Small intestine (tissue), 7 donors: ENCODE measurements at regions not wholly inside any gene's neighbourhood (a gene's known extent, or its start where the extent isn't known, plus 50 kb on each side); places are given as distances from the start of the nearest gene placed in this dataset.

Source experiments
- DNase-seq, 2 donors: peaks; one replicate each; pipeline versions ENCODE4 v3.0.0 to v3.0.0-alpha.2; 2013
- FAIRE-seq: peaks from 2 replicates; lab custom pipeline; 2012; peaks lifted over from hg19 to GRCh38; lab: Jason Lieb, UNC
- H3K27ac ChIP-seq, 3 donors: one replicate each; pipeline ENCODE4 v1.5.1; 2013; ENCODE audit warnings: low read length in 2 of 3, mild to moderate bottlenecking in 2 of 3, control low read depth in 1 of 3, inconsistent platforms in 1 of 3, low read depth in 1 of 3, moderate library complexity in 1 of 3
- H3K27me3 ChIP-seq, 3 donors: one replicate each; pipeline ENCODE4 v1.6.1; 2013; ENCODE audit warnings: low read length in 3 of 3, inconsistent platforms in 1 of 3; ENCODE audit not compliant: control insufficient read depth in 3 of 3, insufficient read depth in 3 of 3
- H3K36me3 ChIP-seq, 3 donors: one replicate each; pipeline ENCODE4 v1.6.1; 2013; ENCODE audit warnings: low read length in 3 of 3, inconsistent platforms in 1 of 3, low read depth in 1 of 3, mild to moderate bottlenecking in 1 of 3, moderate library complexity in 1 of 3; ENCODE audit not compliant: control insufficient read depth in 3 of 3, insufficient read depth in 2 of 3
- H3K4me1 ChIP-seq, 3 donors: one replicate each; pipeline ENCODE4 v1.6.1; 2013; ENCODE audit warnings: low read length in 2 of 3, inconsistent platforms in 1 of 3, low read depth in 1 of 3, mild to moderate bottlenecking in 1 of 3, moderate library complexity in 1 of 3; ENCODE audit not compliant: control insufficient read depth in 3 of 3, insufficient read depth in 2 of 3
- H3K4me3 ChIP-seq, 3 donors: one replicate each; pipeline ENCODE4 v1.5.1; 2013; ENCODE audit warnings: low read length in 3 of 3, control low read depth in 1 of 3, inconsistent platforms in 1 of 3, low read depth in 1 of 3, mild to moderate bottlenecking in 1 of 3, moderate library complexity in 1 of 3
- H3K9me3 ChIP-seq, 2 donors: one replicate each; pipeline ENCODE4 v1.6.1; 2013; ENCODE audit warnings: low read depth in 1 of 2, low read length in 1 of 2; ENCODE audit not compliant: control insufficient read depth in 2 of 2, insufficient read depth in 1 of 2
- WGBS, 3 donors: extraction: QIAGEN DNeasy Blood & Tissue Kit; methylation state at CpG; one replicate each; pipeline ENCODE4 v1.1.7; 2013; 5-methylcytosine and 5-hydroxymethylcytosine counted together
- donor health status: healthy with polysubstance abuse.
- donor health status: control.
- donor health status: control.
- donor health status: Bipolar disorder and iron deficiency.
- donor health status: healthy.

DNA sequence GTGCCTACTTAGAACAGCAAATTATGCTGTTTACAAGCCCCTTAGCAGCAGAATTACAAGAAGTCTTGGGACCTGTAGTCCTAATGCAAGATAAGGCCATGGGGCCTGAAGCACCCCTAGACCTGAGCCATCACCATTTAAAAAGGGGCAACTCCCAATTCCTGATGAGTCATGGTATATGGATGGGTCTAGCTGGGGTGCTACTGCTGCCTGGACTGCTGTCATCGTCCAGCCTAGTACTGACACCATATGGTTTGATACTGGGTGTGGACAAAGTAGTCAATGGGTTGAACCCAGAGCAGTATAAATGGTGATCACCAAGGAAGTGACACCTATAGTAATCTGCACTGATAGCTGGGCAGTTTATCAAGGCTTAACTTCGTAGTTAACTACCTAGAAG, 450.0 kb downstream of the IPMK start:
- 62 to 66% (median 64%) methylated on average over 2 of the region's 2 CpGs for WGBS, 3 donors
- no peak overlapping the region for H3K4me3 ChIP-seq
- H3K27ac ChIP-seq: no peak overlapping the region
- H3K9me3 ChIP-seq: no peaks in the 10 kb centered on the region
- no peak for DNase-seq
- no peaks in the 10 kb centered on the region for H3K27me3 ChIP-seq
- peaks cover 0 to 13% (median 0%) of the 10 kb centered on the region in 3 donors for H3K4me1 ChIP-seq
- no peaks in the 10 kb centered on the region for H3K36me3 ChIP-seq
- FAIRE-seq: no peak

DNA sequence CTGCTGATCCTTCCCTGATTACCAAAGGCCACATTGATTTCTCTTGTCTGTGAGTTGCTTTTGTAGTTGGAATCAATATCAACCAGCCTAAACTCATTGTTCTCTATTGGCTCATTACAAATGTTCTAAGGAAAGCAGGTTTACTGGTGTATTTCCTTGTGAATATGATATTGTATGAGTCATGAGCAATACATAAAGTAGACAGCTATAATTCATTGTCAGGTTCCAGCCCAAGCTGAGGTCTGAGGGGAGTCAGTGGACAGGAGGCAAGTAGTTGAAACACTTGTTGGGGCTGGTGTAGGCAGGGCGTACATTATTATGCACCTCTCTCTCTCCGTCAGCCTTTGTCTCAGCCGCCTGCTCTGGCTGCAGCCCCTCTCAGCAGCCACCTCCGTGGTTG, 451.7 kb downstream of the IPMK start:
- DNase-seq (no peak), FAIRE-seq (no peak)
- WGBS, 3 donors: 53 to 82% (median 65%) methylated on average over 4 of the region's 4 CpGs
- H3K4me3 ChIP-seq: no peak overlapping the region
- no peaks in the 10 kb centered on the region for H3K36me3 ChIP-seq
- H3K27me3 ChIP-seq: no peaks in the 10 kb centered on the region
- H3K9me3 ChIP-seq: no peaks in the 10 kb centered on the region
- H3K27ac ChIP-seq: no peak overlapping the region
- no peaks in the 10 kb centered on the region for H3K4me1 ChIP-seq

DNA sequence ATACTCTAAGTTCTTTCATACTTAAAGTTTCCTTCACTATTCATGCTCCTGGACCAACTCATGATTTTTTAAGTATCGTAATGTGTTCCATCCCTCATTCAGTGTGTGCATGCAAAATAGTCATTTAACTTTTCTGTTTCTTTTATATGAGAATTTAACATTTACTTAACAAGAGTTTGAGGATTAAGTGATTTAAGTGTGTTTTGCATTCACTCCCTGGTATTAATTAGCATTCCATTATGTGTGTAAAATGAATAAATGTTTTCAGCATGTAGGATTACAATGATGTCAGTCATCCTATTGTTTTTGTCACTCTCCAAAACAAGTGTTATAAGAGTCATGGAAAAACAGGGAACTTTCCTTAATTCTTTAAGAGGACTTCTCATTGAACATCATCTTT, 457.7 kb downstream of the IPMK start:
- H3K27me3 ChIP-seq: no peaks in the 10 kb centered on the region
- no peaks in the 10 kb centered on the region for H3K4me1 ChIP-seq
- WGBS, 3 donors: 91 to 92% (median 92%) methylated on average over 1 of the region's 1 CpG
- H3K27ac ChIP-seq: no peak overlapping the region
- H3K9me3 ChIP-seq: peaks cover 0 to 10% of the 10 kb centered on the region in 2 donors
- FAIRE-seq: no peak
- no peaks in the 10 kb centered on the region for H3K36me3 ChIP-seq
- no peak for DNase-seq
- no peak overlapping the region for H3K4me3 ChIP-seq

DNA sequence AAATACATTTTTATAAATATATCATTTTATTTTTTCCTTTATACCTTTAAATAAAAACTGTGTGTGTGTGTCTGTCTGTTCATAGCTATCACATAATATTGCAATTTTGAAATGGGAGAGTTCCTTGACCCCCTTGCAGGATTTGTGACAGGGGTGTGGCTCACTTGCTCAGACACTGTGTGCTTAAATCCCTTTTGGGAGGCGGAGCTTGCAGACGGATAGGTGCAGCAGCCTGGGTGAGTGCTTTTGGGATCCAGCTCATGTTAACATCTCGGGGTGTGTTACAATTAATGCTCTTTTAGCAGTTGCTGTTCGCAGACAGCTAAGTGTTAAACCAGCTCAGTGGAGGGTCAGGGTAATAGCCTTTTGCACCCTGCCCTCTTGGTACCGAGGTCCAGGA, 459.8 kb downstream of the IPMK start:
- no peaks in the 10 kb centered on the region for H3K36me3 ChIP-seq
- DNase-seq: no peak
- H3K27ac ChIP-seq: no peak overlapping the region
- 67 to 78% (median 73%) methylated on average over 5 of the region's 5 CpGs for WGBS, 3 donors
- no peaks in the 10 kb centered on the region for H3K27me3 ChIP-seq
- H3K9me3 ChIP-seq: peaks cover 0 to 10% of the 10 kb centered on the region in 2 donors
- H3K4me1 ChIP-seq: no peaks in the 10 kb centered on the region
- H3K4me3 ChIP-seq: no peak overlapping the region
- FAIRE-seq: no peak

DNA sequence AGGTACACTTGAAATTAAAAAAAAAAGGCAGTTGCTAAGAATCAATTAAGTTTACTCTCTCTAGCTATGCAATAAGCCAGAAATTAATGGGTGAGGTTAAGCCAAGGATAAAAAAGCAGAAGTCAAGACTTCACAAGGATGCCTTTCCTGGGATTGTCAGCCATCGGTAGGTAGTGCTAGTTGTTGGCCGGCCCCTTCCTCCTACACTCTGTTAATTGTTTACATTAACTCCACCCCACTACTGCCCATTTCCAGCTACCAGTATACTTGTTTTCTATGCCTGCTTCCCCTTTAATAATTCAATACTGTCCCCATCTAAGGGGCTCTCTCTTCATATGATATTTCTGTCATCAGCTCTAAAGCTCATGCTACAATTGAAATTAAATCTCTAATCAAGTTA, 461.0 kb downstream of the IPMK start:
- Histone ChIP-seq H3K4me3 (no peak overlapping the region), H3K9me3 (peaks cover 0 to 10% of the 10 kb centered on the region in 2 donors), H3K27ac (no peak overlapping the region), H3K36me3 (no peaks in the 10 kb centered on the region), H3K4me1 (no peaks in the 10 kb centered on the region), H3K27me3 (no peaks in the 10 kb centered on the region)
- WGBS, 3 donors: 67 to 72% (median 72%) methylated on average over 2 of the region's 2 CpGs
- no peak for DNase-seq
- FAIRE-seq: no peak

DNA sequence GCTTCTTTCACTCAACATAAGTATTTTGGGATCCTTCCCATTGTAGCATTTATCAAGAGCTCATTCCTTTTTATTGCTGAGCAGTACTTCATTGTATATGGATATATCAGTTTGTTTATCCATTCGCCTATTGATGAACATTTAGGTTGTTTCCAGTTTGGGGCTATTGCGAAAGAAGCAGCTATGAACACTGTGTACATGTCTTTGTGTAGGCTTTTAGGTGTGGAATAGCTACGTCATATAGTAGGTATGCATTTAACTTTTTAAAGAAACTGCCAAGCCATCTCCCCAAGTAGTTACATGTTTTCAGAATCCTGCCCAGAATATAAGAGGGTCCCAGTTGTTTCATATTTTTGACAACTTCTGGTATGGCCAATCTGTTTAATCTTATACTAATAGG, 468.1 kb downstream of the IPMK start:
- no peaks in the 10 kb centered on the region for H3K9me3 ChIP-seq
- no peaks in the 10 kb centered on the region for H3K36me3 ChIP-seq
- no peak overlapping the region for H3K27ac ChIP-seq
- whole genome bisulfite sequencing, 3 donors: 91 to 92% (median 92%) methylated on average over 3 of the region's 3 CpGs
- no peak overlapping the region for H3K4me3 ChIP-seq
- no peaks in the 10 kb centered on the region for H3K27me3 ChIP-seq
- H3K4me1 ChIP-seq: no peaks in the 10 kb centered on the region
- no peak for DNase-seq
- no peak for FAIRE-seq

DNA sequence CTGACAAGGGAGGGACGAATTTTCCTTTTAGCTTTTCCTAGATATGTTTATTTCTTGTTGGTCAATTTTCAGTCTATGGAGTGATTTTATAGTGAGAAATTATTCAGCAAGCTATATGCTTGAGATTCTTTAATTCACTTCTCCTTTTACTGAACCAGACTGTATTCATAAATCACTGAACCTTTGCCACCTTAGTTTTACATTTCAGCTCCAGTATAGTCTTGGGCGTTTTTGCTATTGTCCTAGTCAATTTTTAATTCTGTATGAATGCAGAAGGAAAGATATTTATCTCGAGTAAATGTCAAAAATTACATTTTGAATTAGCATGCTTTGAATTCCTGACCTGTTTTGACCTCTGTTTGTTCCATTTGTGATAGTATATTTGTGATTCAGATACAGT, 468.9 kb downstream of the IPMK start:
- Histone ChIP-seq H3K27ac (no peak overlapping the region), H3K4me1 (no peaks in the 10 kb centered on the region), H3K9me3 (no peaks in the 10 kb centered on the region), H3K36me3 (no peaks in the 10 kb centered on the region), H3K4me3 (no peak overlapping the region), H3K27me3 (no peaks in the 10 kb centered on the region)
- FAIRE-seq (no peak), DNase-seq (no peak)
- 33 to 41% (median 38%) methylated on average over 3 of the region's 3 CpGs for WGBS, 3 donors

DNA sequence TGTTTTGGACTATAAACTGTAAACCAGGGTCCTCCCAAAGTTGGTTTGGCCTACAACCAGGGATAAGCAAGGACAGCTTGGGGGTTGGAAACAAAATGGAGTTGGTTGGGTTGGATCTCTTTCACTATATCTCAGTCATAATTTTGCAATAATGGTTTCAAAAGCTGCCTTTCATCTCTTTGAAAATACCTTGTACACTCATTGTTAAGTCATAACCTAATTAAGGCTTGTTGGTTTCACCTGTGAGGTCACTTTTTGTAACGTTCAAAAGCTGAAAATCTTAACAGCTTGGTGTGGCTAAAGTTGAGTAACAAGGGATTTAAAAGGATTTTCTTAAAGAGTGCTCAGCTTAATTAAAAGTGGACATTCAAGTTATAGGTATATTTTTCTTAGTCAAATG, 476.1 kb downstream of the IPMK start:
- 17 to 62% (median 38%) methylated on average over 1 of the region's 1 CpG for WGBS, 3 donors

DNA sequence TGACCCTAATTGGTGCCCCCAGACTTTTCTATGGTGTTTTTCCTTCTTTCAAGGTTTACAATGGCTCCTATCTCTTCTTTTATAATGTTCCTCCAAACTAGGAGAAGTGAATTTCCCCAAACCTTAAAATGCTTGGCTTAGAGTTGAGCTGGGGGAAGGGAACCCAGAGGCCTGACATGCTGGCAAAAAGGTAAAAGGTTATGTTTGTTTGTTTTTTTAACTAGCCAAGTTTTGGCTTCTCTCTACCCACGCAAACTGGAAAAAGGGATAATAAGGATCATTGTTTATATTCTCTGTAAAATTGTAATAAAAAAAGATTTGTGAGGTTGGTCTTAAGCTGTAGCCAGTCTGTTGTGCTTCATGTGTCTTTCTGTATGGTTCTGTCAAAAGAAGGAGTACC, 477.0 kb downstream of the IPMK start:
- 86 to 91% (median 89%) methylated on average over 1 of the region's 1 CpG for WGBS, 3 donors
- no peaks in the 10 kb centered on the region for H3K9me3 ChIP-seq

More for the DNA sequence above, 476.1 kb downstream of the IPMK start:
- H3K36me3 ChIP-seq: no peaks in the 10 kb centered on the region
- H3K4me1 ChIP-seq: no peaks in the 10 kb centered on the region
- no peak for FAIRE-seq
- DNase-seq: no peak
- no peak overlapping the region for H3K4me3 ChIP-seq
- no peak overlapping the region for H3K27ac ChIP-seq
- H3K9me3 ChIP-seq: no peaks in the 10 kb centered on the region
- H3K27me3 ChIP-seq: no peaks in the 10 kb centered on the region

More for the DNA sequence above, 477.0 kb downstream of the IPMK start:
- Histone ChIP-seq H3K27me3 (no peaks in the 10 kb centered on the region), H3K27ac (no peak overlapping the region), H3K36me3 (no peaks in the 10 kb centered on the region), H3K4me3 (no peak overlapping the region), H3K4me1 (no peaks in the 10 kb centered on the region)
- no peak for DNase-seq
- FAIRE-seq: no peak
